DMS114 treated with DMSO at 0.1 percent for 48 hours (cell line): ENCODE measurements at regions not wholly inside any gene's neighbourhood (a gene's known extent, or its start where the extent isn't known, plus 50 kb on each side); places are given as distances from the start of the nearest gene placed in this dataset.
A peak's percentile ranks its signal among the peaks of the same experiment; 100 is the strongest.

ENCODE experiments used
- DNase-seq: peaks from one replicate; lab custom pipeline; 2025; ENCODE audit not compliant: unreplicated experiment; lab: John Stamatoyannopoulos, UW

- no peak for DNase-seq
These were observed 123.6 kb downstream of the PRLHR start for GRCh38 chr10:118471863-118472262.

DNA sequence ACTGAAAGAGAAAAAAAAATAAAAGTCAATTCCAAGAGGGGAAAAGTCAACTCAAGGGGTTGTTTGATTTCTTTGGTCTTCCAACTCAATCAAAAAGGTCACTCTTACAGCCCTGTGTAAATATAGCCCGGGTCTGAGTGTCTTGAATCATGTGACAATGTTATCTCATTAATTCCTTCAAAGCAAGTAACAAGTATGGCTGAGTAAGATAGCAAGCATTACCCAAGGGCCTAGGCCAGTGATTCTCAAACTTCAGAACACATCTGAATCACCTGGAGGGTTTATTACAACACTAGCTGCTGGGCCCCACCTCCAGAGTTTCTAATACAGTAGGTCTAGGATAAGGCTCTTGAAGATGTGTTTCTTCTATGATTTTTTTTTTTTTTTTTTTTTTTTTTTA, 125.0 kb downstream of the PRLHR start:
- DNase-seq = no peak

DNA sequence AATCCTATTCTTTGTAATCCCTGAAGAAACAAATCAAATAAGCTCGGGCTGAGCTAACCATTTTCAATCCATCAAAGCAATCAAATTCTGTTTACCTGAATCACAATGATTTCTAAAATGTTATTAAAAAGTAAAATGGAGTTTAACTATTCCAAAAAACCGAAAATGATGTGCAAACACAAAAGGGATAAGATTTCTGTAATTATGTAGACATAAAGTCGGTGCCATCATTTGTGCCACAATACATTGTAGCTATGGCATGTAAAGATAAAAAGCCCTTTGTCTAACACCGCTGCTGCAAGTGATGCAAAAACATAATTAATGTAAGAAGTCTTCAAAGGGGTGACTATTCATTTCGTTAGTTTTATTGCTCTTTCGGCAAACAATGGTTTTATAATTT, 125.1 kb upstream of the FAM204A start:
- no peak for DNase-seq

DNA sequence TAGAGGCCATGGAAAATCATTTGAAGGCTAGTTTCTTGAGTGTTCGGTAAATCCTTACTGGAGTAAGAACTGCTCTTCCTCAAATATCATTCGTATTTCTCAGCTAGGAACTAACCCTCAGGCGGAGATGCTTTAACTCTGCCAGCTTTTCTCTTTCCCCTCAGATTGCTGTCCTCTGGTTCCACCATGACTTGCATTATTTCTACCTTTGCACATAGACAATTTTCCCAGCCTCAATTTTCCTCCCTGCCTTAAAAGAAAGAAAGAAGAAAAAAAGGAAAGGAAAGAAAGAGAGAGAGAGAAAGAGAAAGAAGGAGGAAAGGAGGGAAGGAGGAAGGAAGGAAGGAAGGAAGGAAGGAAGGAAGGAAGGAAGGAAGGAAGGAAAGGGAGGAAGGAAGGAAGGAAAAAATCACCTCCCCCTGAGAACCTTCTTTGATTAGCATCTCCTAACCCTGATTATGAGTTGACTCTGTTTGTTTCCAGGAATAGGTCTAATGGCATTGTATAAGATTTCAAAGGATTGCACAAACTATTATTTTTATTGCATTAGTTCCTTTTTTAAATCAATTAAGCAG, 123.3 kb upstream of the FAM204A start:
- DNase-seq = no peak

DNA sequence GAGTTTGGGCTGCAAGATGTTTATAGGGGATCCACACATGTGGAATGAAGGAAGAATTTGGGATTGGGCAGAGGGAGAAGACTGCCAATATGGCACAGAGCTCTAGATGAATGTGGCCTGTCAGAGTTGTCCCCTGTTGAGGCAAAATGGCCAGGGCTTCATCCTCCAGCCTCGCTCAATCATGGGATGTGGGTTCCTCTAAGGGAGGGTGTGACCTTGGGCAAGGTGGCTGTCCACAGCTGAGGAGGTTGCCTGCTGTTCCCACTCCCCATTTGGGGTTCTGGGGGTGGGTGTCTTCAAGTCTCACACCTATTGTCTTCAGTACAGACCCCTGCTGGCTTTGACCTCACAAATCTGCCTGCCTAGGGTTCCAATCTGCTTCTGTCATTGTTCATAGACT, 121.6 kb upstream of the FAM204A start:
- DNase-seq = no peak

DNA sequence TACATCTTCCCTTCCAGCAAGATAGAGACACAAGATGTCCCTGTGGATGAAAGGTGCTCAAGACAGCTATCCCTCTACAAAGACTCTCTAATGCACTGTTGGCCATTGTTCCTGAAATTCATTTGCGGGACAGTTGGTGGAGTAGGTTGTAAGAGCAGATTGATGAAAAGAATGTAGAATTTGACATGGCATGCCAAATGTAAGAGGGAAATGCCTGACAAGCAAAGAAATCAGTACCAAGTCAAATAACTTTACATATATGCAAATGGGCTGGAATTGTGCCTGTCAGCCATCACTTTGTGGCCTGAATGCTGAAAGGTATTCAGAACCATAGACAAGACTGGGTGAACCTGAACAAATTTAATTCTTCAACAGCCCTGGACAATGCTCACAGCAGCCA, 120.3 kb upstream of the FAM204A start:
- DNase-seq = no peak

DNA sequence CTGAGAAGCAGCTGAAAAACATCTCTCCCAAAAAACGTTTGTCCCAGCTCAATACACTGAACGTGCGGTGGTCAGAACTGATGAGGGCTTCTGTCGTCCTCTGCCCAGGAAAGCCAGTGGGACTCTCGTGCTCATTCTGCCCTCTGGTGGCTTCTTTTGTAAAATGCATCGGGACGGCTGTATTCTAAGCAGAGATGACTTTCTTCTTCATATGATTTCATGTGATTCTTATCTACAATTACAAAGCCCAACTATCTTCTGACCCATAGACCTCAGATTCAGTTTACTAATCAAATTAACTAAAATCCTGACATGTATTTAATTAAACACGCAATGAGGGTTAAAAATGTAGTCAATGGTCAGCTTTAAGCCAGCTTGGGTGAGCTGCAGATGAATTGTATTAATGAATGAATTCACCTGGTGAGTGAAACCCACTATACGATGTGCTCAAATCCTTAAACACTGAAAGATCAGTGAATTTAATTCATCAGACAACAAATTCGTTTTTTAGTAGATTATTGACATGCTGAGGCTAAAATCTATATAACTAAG, 117.6 kb upstream of the FAM204A start:
- peak; percentile 80 for DNase-seq

DNA sequence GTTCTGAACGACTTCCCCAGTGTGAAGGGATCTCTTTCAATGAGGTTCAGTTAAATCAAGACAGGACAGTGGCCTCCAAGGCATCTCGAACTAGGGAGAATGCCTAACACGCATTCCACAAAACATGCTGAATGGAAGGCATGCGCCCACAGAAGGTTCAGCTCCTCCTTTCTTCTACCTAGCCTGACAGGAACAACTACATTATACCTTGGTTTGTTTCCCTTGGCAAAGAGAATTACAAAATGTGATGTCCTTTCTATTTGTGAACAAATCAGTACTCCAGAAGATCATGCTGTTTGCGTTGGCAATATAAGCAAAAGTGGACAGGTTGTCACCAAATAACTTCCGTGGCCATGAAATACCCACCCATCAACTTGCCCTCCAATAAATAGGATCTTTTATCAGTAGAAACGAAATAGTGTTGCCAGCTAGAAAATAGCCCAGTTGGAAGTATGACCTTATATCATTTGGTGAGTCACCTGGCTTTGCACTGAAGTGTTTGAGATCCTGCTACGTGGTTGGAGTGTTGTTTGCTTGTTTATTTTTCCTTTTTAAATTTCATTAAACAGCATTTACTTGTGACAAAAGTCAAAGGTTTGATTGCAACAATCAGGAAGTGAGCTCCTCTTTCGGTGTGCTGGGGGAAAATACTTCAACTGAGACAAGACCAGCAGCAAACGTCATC, 117.0 kb upstream of the FAM204A start:
- no peak for DNase-seq

DNA sequence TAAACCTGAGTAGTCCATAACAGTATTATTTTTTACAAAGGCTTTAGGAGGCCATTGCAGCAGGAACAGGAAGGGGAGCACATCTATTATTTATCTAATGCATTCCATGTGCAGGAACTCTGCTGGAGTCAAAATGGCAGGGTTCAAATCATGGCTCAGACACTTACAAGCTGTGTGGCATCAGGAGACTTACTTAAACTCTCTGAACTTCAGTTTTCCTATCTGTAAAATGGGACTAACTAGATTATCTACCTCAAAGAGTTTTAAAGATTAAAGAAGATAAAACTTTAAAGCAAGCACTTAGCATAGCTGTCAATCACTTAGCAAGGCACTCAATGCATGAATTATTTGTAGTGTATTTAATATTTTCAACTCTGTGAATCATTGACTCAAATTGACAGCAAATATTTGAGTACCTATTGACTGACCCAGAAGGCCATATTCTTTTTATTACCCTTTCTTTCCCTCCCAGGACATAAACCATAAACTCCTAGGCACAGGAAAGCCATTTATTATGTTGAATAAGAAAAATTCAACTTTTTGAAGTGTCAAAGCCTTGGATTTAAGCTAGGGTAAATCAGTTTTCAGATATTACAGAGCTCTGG, 115.8 kb upstream of the FAM204A start:
- DNase-seq = no peak

GRCh38 chr10:118455181-118455695, 113.1 kb upstream of the FAM204A start:
- no peak for DNase-seq

- DNase-seq = no peak
These were observed 112.1 kb upstream of the FAM204A start for GRCh38 chr10:118454211-118454610.

GRCh38 chr10:118452098-118452497, 110.0 kb upstream of the FAM204A start:
- DNase-seq = no peak

DNA sequence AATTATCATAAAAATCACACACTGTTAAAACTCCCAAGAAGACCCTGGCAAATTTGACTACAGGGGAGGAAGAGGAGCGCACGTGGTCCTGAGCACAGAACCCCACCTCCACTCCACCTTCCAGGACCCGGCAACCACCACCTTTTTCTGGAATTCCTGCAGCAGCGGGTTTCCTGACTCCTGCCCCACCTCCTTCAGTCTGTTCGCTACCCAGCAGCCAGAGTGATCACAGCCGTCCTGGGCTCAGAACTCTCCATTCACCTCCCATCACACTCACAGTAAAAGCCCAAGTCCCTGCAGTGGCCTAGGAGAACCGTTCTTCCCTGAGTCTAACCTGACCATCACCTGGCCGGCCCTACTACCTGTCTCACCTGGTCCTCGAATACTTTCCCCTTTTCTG, 107.4 kb upstream of the FAM204A start:
- DNase-seq = no peak

DNA sequence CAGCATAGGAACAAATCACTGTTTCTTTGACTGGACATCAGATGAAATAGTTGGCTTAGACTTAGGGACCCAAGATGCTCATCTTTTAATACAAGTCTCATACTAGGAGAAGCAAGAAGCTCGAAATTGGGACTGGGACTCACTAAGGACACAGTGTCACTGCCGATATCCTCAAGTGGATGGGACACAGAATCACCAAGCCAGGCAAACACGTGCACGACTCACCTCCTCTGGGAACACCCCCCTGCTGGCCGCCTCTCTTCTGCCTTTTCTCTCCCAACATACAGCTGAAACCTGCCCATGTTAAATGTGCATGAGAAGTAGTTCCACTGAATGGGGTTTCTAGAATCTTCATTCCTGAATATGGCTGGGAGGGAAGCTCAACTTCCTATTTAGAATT, 106.6 kb upstream of the FAM204A start:
- no peak for DNase-seq

DNA sequence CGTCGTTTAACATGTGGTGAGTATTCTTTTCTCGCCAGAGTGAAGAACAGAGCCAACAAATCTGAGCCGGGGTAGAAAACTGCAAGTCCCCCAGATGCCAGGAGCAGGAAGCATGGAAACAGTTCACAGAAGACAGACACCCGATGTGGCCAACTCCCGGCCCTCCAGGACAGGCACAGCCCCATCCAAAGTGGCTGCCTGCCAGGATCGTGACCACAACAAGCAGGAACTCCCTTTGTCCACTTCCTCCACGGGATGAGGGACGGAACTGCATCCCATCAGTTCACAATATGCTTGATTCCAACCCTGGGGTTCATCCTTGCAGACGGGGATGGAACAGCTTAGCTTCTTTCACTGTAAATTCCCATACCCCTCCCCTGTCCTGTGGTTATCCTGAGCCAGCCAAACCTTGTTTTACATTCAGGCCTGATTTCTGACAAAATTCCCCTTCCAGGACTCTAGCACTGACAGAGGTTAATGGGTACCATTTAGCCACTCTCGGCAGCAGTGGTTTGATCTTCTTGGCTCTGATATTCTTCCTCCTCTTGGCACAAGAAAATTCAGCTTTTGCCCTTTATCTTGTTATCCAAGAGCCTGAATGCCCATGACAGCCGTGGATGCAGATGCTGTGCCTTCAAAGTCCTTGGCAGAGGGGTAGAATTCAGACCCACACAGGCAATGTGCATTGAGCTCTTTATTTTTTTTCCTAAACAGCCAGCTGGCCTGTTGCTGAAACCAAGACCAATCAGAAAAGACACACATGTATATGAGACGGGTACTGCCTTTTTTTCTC, 105.5 kb upstream of the FAM204A start:
- DNase-seq = no peak

DNA sequence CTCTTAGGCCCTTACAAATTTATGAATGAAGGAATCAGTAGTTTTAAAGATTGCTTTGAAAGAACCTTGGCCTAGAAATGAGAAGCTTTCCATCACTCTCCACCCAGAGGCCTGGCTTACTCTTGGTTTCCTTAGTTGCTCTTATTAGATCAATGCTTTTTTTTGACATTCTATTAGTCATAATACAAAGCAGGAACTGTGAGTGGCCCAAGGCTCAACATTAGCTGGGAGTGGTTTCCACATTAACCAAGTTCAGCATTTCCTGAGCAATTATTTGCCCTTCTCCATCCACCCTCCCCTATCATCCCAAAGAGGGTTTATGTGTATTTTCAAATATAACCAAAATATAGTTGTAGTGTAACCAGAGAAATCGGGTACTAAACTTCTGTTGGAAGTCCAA, 103.4 kb upstream of the FAM204A start:
- no peak for DNase-seq

DNA sequence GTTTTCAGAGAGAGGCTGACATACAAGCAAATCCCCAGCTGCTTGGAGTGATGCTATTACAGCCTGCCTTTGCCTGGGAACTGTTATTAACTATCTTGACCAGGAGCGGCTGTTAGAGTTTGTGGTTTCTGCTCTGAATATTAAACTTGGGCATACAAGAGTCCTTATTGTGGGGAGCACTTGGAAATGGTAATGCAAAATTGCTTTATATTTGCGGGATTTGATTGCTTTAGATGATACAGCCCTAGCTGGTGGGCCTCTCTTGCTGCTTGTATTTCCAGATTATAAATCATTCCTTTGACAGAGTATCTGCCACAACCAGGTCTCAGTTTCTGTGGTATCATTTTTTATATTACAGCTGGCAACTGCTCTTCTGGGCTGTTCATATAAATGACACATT, 101.9 kb upstream of the FAM204A start:
- no peak for DNase-seq

DNA sequence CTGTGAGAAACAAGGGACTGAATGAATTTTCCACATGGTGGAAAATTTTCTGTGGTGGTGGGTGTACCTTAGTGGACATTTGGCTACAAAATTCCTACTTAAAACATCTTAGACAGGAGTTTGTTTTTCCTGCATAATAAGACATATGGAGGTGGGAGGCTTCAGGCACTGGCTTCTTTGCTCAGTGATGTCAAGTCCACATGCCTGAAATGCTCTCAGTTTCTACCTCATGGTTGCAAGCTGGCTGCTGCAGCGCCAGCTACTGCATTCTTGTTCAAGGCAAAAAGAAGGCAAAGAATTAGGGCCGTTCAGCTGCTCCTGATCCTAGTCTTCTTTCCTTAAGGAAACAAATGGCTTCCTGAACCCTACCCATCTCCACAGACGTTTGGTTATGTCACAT, 99.9 kb upstream of the FAM204A start:
- DNase-seq = no peak

GRCh38 chr10:118439824-118440223, 97.7 kb upstream of the FAM204A start:
- DNase-seq = no peak

DNA sequence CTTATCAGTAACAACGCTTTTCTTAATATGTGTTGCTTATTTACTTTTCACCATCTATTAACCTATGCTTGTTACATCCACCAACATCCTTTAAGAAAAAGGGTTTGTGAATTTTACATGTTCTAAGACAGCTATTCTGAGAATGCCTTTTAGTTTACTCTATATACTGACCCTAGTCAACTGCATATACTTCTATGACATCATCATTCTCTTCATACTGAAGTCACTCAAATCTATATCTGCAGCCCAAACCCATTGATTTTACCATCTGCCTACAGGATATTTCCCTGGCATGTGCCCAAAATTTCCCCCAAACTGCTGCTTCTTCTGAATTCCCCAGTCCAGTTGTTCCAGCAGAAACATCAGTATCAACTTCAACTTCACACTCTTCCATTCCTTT, 94.6 kb upstream of the FAM204A start:
- no peak for DNase-seq

- no peak for DNase-seq
These were observed 88.1 kb upstream of the FAM204A start for GRCh38 chr10:118430190-118430589.
